ENCODE measurements at regions not wholly inside any gene's neighbourhood (a gene's known extent, or its start where the extent isn't known, plus 50 kb on each side); places are given as distances from the start of the nearest gene placed in this dataset.

DNA sequence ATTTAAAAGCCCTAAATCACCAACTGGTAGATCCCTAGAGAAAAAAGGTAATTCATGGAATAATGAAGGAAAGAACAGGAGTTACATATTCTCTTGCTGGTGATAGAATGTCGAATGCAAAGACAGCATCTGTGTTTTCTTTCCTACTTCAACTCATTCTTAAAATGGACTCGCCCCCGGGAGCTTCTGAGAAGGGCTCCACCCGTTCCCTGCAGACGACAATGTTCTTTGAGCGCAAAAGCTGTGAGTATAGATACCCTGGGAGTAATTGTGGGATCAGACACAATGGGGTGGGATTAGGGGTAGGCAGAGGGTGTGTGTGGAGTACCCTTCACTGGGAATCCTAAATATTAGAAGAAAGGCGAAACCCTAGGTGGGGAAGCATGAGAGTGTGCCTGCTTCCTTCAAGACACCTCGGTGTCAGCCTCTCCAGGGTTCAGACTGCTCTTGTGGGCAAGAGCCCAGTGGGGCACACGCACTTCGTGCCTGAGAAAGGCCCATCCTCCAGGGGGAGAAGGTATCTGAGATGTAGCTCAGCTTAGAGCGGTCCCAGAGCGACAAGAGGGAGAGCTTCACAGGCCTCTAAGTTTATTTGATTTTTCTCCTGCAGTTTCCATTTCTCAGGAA is 123.3 kb upstream of the DPYD start:
- TF ChIP-seq CTCF (IDR thresholded peaks at IDR 0.05; ENCODE audit: unreplicated experiment in 3 of 3): no peak
- Mint-ChIP-seq H3K27ac (no peak overlapping the region), H3K36me3 (ENCODE audit: low read depth) (no peaks in the 10 kb centered on the region), H3K9me3 (peaks cover 4% of the 10 kb centered on the region), H3K4me3 (peak overlapping the region; percentile 66 to 78 (median 74)), H3K4me1 (peaks cover 14% of the 10 kb centered on the region), H3K27me3 (ENCODE audit: low read depth) (peaks cover 78% of the 10 kb centered on the region)

- Mint-ChIP-seq H3K4me1 (peaks cover 12% of the 10 kb centered on the region), H3K27ac (peak overlapping the region in 2 of 3 experiments; percentile 35 to 37), H3K36me3 (ENCODE audit: low read depth) (no peaks in the 10 kb centered on the region), H3K4me3 (no peak overlapping the region), H3K27me3 (ENCODE audit: low read depth) (peaks cover 20% of the 10 kb centered on the region), H3K9me3 (no peaks in the 10 kb centered on the region)
- TF ChIP-seq CTCF (IDR thresholded peaks at IDR 0.05; ENCODE audit: unreplicated experiment in 3 of 3): no peak
Observed at GRCh38 chr1:98035602-98036002, 114.8 kb upstream of the DPYD start.

GRCh38 chr1:98034505-98034904 is 113.7 kb upstream of the DPYD start:
- Mint-ChIP-seq H3K4me3 (peak overlapping the region in 1 of 3 experiments; percentile 43), H3K36me3 (ENCODE audit: low read depth) (no peaks in the 10 kb centered on the region), H3K9me3 (no peaks in the 10 kb centered on the region), H3K27ac (peak overlapping the region; percentile 91 to 96 (median 95)), H3K27me3 (ENCODE audit: low read depth) (peaks cover 14% of the 10 kb centered on the region), H3K4me1 (peaks cover 12% of the 10 kb centered on the region)
- no peak for TF ChIP-seq CTCF (IDR thresholded peaks at IDR 0.05; ENCODE audit: unreplicated experiment in 3 of 3)

DNA sequence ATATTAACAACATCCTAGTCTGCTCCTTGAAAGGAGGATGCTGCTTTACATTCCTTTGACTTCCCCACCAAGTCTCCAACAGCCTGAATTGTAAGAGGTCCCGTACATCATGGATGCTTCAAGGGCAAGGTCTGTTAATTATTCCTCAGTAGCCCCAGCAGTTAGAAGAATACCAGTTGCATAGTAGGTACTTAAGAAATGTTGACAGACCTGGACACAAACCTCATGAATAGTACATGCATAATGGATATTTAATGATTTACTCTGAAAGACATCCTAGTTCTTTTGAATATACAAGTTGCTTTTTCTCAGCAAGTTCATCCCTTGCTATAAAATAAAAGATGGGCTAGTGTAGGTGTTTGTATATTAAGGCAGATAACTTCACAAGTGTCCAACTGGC is 112.1 kb upstream of the DPYD start:
- TF ChIP-seq CTCF (IDR thresholded peaks at IDR 0.05; ENCODE audit: unreplicated experiment in 3 of 3): no peak
- H3K4me1 Mint-ChIP-seq: peaks cover 12% of the 10 kb centered on the region
- peaks cover 5% of the 10 kb centered on the region for H3K27me3 Mint-ChIP-seq (ENCODE audit: low read depth)
- H3K9me3 Mint-ChIP-seq: no peaks in the 10 kb centered on the region
- H3K27ac Mint-ChIP-seq: peak overlapping the region; percentile 19 to 75 (median 58)
- H3K4me3 Mint-ChIP-seq: no peak overlapping the region
- no peaks in the 10 kb centered on the region for H3K36me3 Mint-ChIP-seq (ENCODE audit: low read depth)

DNA sequence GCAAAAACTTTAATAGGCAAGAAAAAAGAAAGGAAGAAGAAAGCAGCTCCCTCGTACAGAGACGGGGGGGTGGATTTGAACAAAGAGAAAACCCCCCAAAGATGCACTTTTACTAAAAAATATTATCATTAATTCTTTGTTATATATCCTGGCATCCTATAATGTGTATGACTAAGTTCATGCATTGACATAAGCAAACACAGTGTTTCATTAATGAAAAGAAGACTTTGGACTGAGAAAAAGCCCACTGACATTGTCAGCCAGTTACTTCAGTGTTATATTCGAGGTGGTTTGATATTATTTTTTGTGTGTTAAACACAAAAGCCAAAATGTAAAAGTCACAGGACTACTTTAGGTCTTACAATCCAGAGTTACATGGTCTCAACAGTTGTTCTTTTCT is 110.1 kb upstream of the DPYD start:
- H3K27me3 Mint-ChIP-seq (ENCODE audit: low read depth): no peaks in the 10 kb centered on the region

More for the DNA sequence above, 110.1 kb upstream of the DPYD start:
- Mint-ChIP-seq H3K9me3 (no peaks in the 10 kb centered on the region), H3K4me3 (no peak overlapping the region), H3K36me3 (ENCODE audit: low read depth) (no peaks in the 10 kb centered on the region), H3K27ac (peak overlapping the region in 2 of 3 experiments; percentile 7 to 68), H3K4me1 (peaks cover 12% of the 10 kb centered on the region)
- no peak for TF ChIP-seq CTCF (IDR thresholded peaks at IDR 0.05; ENCODE audit: unreplicated experiment in 3 of 3)

All from nephron (organoid).